HL-60/S4 treated with retinoic acid at 250 ng/mL for 4 days and 3 days (cell line): ENCODE measurements at regions not wholly inside any gene's neighbourhood (a gene's known extent, or its start where the extent isn't known, plus 50 kb on each side); places are given as distances from the start of the nearest gene placed in this dataset.

Experiments used
- in situ Hi-C: fragments of 300-500 bp; cut with MboI; formaldehyde crosslinking; loops from 2 replicates; pipeline ENCODE4 v1.7.0; 2022; ENCODE audit warnings: low sequenced_read_pairs

DNA sequence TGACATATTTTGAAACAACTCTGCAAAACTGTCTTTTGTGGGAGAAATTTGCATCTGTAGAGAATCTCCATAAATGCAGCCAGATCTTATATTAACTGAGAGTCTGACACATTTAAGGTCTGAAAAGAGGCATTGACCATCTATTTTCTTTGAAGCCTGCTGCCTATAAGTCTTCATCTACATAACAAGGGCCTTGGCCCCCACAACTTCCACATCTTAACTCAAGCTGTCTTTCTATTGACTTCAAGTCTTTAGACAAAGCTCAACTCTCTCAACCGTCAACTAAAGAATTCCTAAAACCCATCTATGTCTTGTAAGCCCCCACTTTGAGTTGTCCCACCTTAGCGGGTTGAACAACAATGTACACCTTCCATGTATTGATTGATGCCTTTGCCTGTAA, 72.4 kb upstream of the ADCY1 start:
- in situ Hi-C loops, result no loop called here

DNA sequence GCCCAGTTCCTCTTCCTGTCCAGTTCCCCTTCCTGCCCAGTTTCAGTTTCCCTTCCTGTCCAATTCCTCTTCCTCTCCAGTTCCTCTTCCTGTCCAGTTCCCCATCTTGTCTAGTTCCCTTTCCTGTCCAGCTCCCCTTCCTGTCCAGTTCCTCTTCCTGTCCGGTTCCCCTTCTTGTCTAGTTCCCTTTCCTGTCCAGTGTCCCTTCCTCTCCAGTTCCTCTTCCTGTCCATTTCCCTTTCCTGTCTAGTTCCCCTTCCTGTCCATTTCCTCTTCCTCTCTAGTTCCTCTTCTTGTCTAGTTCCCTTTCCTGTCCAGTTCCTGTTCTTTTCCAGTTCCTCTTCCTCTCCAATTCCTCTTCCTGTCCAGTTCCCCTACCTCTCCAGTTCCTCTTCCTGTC, 68.1 kb upstream of the ADCY1 start:
- in situ Hi-C loops, result no loop called here

DNA sequence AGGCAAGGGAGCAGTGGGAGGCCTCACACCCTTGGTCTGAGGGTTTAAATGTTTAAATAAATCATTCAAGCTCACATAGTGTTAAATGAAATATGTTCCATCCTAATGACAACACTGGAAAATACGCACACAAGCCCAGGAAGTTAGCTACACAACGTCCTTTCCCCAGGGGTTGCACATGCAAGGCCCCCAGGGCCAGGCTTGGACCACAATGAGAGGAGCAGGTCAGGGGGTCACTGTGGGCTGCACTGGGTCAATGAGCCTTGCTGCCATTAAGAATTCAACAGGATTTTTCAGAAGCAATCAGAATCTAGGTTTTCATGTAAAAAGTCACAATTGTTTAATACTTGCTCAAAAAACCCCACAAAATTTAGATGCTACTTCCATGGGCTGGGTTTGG, 64.9 kb upstream of the ADCY1 start:
- in situ Hi-C loops, result no loop called here

DNA sequence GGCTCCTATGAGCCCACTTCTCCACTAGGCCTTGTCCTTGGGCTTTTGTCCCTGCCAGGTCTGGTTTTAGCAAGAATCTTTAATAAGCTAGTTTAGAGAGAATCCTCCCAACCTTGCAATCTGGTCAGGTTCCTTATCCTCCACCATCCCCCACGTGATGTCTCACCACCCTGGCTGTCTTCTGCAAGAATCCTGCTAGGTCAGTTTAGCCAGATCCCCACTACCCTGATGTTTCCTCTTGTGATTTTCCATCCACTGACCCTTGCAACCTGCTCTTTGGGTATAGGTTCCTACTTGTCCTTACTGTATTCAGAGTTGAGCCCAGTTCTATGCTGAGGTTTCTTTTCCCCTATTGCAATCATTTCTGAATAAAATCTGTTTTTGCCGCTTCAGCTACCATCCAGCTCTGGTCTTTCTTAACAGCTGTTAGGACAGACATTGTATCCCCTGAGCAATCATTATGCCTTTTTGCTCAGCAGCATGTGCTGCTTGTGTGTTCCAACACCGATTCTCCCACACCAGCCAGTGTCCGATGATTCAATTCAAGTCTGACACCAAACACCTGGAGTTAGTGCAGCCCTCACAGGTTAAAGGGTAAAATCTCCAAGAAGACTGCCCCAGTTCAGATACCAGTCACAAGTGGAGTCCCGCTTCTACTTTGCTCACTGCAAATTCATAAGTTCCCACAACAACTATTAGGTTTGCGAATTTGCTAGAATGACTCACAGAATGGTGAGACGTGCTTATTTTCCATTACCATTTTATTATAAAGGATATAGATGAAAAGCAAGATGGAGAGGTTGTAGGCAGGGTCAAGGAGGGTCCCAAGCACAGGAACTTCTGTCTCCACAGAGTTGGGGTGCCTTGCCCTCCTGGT, 62.2 kb upstream of the ADCY1 start:
- in situ Hi-C loops, result no loop called here

DNA sequence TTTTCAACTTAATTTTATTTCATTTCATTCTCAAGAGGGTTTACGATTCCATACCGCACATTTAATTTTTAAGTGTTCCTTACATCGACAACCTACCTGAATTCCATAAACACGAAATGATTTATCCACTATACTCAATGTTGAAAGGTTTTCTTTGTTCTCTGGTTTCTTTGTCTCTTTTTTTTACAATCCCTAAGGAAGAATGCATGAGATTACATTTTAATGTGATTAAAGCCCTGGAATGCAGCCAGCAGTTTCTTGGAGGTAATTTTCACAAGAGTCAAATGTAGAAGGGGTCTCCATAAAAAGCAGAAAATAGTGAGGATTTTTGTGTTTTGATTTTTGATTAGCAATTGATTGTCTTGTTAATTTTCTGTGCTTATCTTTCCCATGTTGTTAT, 59.2 kb upstream of the ADCY1 start:
- in situ Hi-C loops, result no loop called here

DNA sequence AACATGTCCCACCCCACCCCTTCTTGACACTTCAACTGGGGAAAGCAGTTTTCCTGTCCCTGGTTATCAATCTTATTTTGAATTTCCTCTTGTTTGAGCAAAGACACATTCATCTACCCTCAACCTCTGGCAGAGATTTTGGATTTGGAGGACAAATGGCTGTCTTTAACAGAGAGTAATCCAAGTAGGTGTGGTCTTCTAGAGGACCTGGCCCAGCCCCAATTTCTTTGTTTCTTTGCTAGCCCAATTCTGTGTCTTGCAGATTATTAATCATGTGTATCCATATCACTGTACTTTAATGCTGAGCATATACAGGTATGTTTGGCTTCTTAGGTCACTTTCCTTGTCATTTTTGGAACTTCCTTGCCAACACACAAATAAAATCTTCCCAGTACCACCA, 58.8 kb upstream of the ADCY1 start:
- in situ Hi-C loops, result no loop called here
